ENCODE measurements at regions not wholly inside any gene's neighbourhood (a gene's known extent, or its start where the extent isn't known, plus 50 kb on each side); places are given as distances from the start of the nearest gene placed in this dataset.

DNA sequence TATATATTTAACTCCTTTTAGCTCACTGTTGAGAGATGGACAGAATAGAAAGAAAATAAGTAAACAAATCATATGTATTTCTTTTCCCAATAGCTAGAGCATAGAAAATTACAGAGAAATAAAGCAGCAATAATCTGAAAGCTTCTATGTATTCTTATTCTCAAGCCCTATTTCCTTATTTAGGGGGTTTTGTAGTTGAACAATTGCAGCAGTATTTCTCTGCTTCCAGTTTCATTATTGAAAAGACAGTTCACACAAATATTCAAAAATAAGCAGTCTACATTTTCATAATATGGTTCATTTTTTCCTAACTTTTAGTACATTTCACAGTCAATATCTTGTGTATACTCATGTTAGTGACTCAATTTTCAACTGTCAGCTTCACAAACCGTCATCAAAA is 638.2 kb downstream of the MRPL39 start:
- Mint-ChIP-seq H3K27ac (ENCODE audit: unreplicated experiment) (no peak overlapping the region), H3K36me3 (ENCODE audit: insufficient read depth, unreplicated experiment) (no peaks in the 10 kb centered on the region), H3K4me3 (ENCODE audit: low read depth, unreplicated experiment) (no peak overlapping the region), H3K4me1 (ENCODE audit: low read depth, unreplicated experiment) (no peaks in the 10 kb centered on the region), H3K9me3 (ENCODE audit: low read depth, unreplicated experiment) (peaks cover 2% of the 10 kb centered on the region), H3K27me3 (ENCODE audit: unreplicated experiment) (no peaks in the 10 kb centered on the region)
- no peak for DNase-seq
- CTCF ChIA-PET = no interaction called here
- no TSS peak for BruUV-seq (replicated peaks)
- no peak for TF ChIP-seq CTCF (IDR thresholded peaks at IDR 0.05; ENCODE audit: unreplicated experiment)
- intact Hi-C loops (cut with micrococcal nuclease; ENCODE audit: unreplicated experiment) = no loop called here

- CTCF ChIA-PET = no interaction called here
- Mint-ChIP-seq H3K27me3 (ENCODE audit: unreplicated experiment) (no peaks in the 10 kb centered on the region), H3K9me3 (ENCODE audit: low read depth, unreplicated experiment) (peaks cover 7% of the 10 kb centered on the region)
These were observed 651.9 kb downstream of the MRPL39 start for GRCh38 chr21:24955275-24955961.

GRCh38 chr21:24948186-24948585 is 659.1 kb downstream of the MRPL39 start:
- CTCF ChIA-PET = no interaction called here
- no TSS peak for BruUV-seq (replicated peaks)
- DNase-seq = no peak
- Mint-ChIP-seq H3K36me3 (ENCODE audit: insufficient read depth, unreplicated experiment) (no peaks in the 10 kb centered on the region), H3K27ac (ENCODE audit: unreplicated experiment) (no peak overlapping the region), H3K9me3 (ENCODE audit: low read depth, unreplicated experiment) (peaks cover 4% of the 10 kb centered on the region), H3K4me1 (ENCODE audit: low read depth, unreplicated experiment) (no peaks in the 10 kb centered on the region), H3K4me3 (ENCODE audit: low read depth, unreplicated experiment) (no peak overlapping the region), H3K27me3 (ENCODE audit: unreplicated experiment) (no peaks in the 10 kb centered on the region)
- intact Hi-C loops (cut with micrococcal nuclease; ENCODE audit: unreplicated experiment) = no loop called here
- no peak for TF ChIP-seq CTCF (IDR thresholded peaks at IDR 0.05; ENCODE audit: unreplicated experiment)

More at GRCh38 chr21:24955275-24955961, 651.9 kb downstream of the MRPL39 start:
- no peak for DNase-seq
- BruUV-seq (replicated peaks) = no TSS peak
- Mint-ChIP-seq H3K4me1 (ENCODE audit: low read depth, unreplicated experiment) (no peaks in the 10 kb centered on the region), H3K27ac (ENCODE audit: unreplicated experiment) (no peak overlapping the region), H3K4me3 (ENCODE audit: low read depth, unreplicated experiment) (no peak overlapping the region), H3K36me3 (ENCODE audit: insufficient read depth, unreplicated experiment) (no peaks in the 10 kb centered on the region)
- no peak for TF ChIP-seq CTCF (IDR thresholded peaks at IDR 0.05; ENCODE audit: unreplicated experiment)
- intact Hi-C loops (cut with micrococcal nuclease; ENCODE audit: unreplicated experiment) = no loop called here

DNA sequence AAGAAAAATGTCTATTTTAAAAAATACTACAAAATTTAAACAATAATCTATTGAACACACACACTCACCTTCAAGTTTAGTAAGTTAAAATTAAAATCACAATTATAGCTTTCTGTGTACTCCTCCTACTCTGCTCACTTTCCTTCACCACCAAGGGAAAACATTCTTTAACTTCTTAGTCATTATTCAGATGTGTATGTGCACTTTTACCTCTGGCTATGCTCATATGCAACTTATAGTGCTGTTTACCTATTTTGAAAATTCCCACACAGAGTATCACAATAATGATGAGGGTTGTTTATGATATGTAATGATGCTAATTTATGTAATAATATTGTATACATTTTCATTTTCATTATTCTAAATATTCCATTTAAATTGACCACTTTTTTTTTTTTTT is 661.4 kb downstream of the MRPL39 start:
- TF ChIP-seq CTCF (IDR thresholded peaks at IDR 0.05; ENCODE audit: unreplicated experiment) = no peak
- Mint-ChIP-seq H3K9me3 (ENCODE audit: low read depth, unreplicated experiment) (peaks cover 6% of the 10 kb centered on the region), H3K27me3 (ENCODE audit: unreplicated experiment) (no peaks in the 10 kb centered on the region), H3K36me3 (ENCODE audit: insufficient read depth, unreplicated experiment) (no peaks in the 10 kb centered on the region), H3K27ac (ENCODE audit: unreplicated experiment) (no peak overlapping the region), H3K4me1 (ENCODE audit: low read depth, unreplicated experiment) (no peaks in the 10 kb centered on the region), H3K4me3 (ENCODE audit: low read depth, unreplicated experiment) (no peak overlapping the region)
- DNase-seq = no peak
- BruUV-seq (replicated peaks) = no TSS peak
- intact Hi-C loops (cut with micrococcal nuclease; ENCODE audit: unreplicated experiment) = no loop called here
- CTCF ChIA-PET = no interaction called here

Measured in Calu3 (cell line).